ENCODE measurements at regions not wholly inside any gene's neighbourhood (a gene's known extent, or its start where the extent isn't known, plus 50 kb on each side); places are given as distances from the start of the nearest gene placed in this dataset.

GRCh38 chr22:27217154-27217553 is 559.8 kb downstream of the MIAT start:
- TF ChIP-seq TAF1 (IDR thresholded peaks at IDR 0.05; ENCODE audit: low read depth, low read length) (no peak), CTCF (IDR thresholded peaks at IDR 0.05; ENCODE audit: control extremely low read depth in 1 of 3, insufficient read depth in 1 of 3, low read depth in 1 of 3, low read length in 3 of 3) (no peak), POLR2A (IDR thresholded peaks at IDR 0.05; ENCODE audit: control extremely low read depth in 1 of 2, low read depth in 2 of 2, low read length in 2 of 2) (no peak), EP300 (IDR thresholded peaks at IDR 0.05; ENCODE audit: borderline replicate concordance in 1 of 2, low read depth in 2 of 2, low read length in 2 of 2) (no peak), GABPA (IDR thresholded peaks at IDR 0.05; ENCODE audit: borderline replicate concordance, insufficient read depth, low read length) (no peak), TCF12 (IDR thresholded peaks at IDR 0.05; ENCODE audit: low read depth, low read length) (no peak), EZH2 (IDR thresholded peaks at IDR 0.05; ENCODE audit: low read depth, low read length, severe bottlenecking) (no peak), NRF1 (IDR thresholded peaks at IDR 0.05; ENCODE audit: low read depth, low read length) (no peak), SUZ12 (IDR thresholded peaks at IDR 0.05; ENCODE audit: low read length) (no peak), YY1 (IDR thresholded peaks at IDR 0.05; ENCODE audit: low read depth, low read length) (no peak), RAD21 (IDR thresholded peaks at IDR 0.05 in 1 of 2, conservative IDR thresholded peaks at IDR 0.05 in 1 of 2; ENCODE audit: low read depth in 2 of 2, low read length in 2 of 2) (no peak), SP2 (IDR thresholded peaks at IDR 0.05; ENCODE audit: low read length) (no peak)

Measured in H1 (cell line).